Skeletal muscle cell (primary cell): ENCODE measurements at regions not wholly inside any gene's neighbourhood (a gene's known extent, or its start where the extent isn't known, plus 50 kb on each side); places are given as distances from the start of the nearest gene placed in this dataset.

Experiments used
- DNase-seq: peaks from one replicate; pipeline ENCODE4 v3.0.0-alpha.2; 2010; ENCODE audit warnings: low read depth
- H3K4me3 ChIP-seq: 2 replicates; pipeline ENCODE4 v1.5.1; 2011; ENCODE audit warnings: low read depth, mild to moderate bottlenecking, control low read depth, low read length, moderate library complexity

DNA sequence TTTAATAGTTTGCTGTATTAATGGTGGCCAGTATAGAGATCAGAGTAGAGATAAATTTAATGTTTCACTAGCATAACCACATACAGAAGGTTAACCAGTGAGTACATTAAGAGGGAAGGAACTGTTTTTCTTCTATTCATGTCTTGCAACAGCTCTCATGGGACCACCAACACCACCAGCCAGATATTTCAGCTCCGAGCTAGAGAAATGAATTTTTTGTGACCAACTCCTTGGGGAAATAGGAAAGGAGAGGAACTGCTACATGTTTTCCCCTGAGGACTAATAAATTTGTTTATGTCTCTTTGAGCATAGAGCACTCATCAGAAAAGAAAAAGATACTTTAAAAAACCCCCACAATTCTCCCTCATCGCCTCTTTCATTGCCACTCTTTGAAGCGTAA is 247.5 kb downstream of the MBNL1 start:
- no peak overlapping the region for H3K4me3 ChIP-seq
- DNase-seq: no peak

DNA sequence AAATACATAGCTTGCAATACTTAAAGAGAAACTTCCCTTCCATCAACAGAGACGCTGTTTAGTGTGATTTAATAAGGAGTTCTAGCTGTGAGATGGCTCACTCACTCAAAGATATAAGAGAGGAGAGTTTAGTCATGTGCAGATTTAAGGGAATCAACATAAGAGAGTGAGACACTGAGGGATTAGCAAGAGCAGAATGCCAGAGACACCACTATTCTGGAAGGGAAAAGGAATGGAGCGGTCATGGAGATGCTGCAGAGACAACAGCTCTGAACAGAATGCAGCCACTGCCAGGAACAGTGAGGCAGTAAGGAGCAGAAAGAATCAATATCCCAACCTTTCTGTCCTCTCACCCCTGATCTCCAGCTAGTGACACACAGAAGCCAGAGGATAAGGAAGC is 248.8 kb downstream of the MBNL1 start:
- no peak overlapping the region for H3K4me3 ChIP-seq
- no peak for DNase-seq

DNA sequence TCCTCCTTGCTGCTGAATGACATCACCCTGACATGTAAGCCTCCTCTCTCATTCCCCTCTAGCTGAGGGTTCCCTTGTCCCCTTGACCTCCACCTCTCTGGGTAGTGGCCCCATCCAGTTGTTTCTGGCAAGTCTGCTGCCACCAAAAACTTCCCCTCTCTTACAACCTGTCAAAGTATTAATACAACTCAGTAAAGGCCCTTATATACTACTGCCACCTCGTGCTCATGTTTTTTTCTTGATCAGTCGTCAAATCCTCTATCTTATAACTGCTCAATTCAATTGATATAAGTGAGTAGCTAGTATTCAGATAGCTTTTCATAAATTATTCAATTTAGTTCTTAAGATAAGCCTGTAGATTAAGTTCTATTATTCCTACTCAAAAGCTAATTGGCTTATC is 249.6 kb downstream of the MBNL1 start:
- no peak overlapping the region for H3K4me3 ChIP-seq
- DNase-seq: no peak

DNA sequence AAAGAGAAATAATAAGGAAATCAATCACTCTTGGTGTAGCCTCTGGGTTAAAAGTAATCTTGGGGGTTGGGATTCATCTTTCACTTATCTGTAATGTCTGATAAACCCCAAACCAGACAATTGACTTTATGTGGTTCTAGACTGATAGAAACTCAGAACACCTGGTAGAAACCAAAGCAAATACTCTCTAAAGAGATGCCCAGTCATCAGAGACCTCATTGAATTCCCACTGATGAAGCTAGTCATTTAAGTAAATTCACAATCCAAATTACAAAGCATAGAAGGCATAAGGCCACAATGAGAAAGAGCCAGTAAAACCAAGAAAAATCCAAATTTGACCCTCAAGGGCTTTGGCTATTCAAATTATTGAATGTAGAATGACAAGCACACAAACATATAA is 250.6 kb downstream of the MBNL1 start:
- DNase-seq: no peak
- H3K4me3 ChIP-seq: no peak overlapping the region

DNA sequence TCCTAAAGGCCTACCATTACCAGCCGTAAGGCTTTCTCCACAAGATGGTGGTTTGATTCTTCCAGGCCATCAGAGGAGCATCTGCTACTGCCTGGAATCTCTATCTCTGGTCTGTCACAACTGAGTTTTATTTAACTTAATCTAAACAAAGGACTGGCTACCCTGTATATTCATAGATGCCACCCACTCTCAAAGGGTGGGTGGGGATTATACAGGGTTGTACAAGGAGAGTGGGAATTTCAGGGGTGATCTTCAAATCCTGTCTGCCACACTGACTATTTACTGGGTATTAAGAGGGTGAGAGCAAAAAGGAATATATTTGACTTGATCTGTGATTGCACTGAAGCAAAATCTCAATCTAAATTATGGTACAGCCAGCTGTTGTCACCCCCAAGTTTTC is 253.3 kb downstream of the MBNL1 start:
- no peak for DNase-seq
- H3K4me3 ChIP-seq: no peak overlapping the region

DNA sequence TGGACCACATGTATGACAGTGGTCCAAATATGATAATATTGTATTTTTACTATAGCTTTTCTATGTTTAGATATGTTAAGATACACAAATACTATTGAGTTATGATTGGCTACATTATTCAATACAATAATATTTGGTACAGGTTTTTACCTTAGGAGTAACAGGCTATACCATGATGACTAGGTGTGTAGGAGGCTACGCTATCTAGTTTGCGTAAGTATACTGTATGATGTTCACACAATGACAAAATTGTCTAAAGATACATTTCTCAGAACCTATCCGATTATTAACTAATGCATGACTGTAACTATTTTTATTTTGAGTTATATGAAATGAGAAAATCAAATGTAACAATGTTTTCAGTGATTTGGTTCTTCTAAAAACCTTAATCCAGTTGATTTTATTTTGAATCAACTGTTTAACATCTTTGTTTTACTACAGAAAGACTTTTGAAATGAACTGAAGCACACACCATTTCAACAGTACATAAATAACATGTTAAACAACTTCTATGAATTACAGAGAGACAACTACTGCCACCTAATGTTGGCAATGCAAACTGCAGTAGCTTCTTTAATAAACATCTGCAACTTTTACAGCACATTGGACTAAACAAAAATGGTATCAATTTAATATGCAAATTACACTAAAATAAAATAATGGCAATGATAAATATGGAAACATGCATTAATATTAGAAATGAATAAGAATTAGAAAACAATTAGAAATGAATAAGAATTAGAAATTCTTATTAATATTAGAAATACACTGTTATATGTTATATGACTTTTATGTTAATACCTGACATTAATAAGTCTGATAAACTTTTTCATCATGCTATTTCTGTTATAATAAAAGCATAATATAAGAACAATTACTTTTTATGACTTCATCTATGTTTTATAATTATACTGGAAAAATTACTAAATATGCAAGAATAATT is 255.7 kb downstream of the MBNL1 start:
- peak; percentile 9 for DNase-seq
- H3K4me3 ChIP-seq: no peak overlapping the region

DNA sequence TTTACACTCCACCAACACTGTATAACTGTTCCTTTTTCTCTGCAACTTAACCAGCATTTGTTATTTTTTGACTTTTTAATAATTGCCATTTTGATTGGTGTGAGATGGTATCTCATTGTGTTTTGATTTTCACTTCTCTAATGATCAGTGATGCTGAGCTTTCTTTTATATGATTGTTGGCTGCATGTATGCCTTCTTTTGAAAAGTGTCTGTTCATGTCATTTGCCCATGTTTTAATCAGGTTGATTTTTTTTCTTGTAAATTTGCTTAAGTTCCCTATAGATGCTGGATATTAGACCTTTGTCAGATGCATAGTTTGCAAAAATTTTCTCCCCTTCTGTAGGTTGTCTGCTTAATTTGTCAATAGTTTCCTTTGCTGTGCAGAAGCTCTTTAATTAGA is 263.0 kb downstream of the MBNL1 start:
- DNase-seq: no peak
- no peak overlapping the region for H3K4me3 ChIP-seq

DNA sequence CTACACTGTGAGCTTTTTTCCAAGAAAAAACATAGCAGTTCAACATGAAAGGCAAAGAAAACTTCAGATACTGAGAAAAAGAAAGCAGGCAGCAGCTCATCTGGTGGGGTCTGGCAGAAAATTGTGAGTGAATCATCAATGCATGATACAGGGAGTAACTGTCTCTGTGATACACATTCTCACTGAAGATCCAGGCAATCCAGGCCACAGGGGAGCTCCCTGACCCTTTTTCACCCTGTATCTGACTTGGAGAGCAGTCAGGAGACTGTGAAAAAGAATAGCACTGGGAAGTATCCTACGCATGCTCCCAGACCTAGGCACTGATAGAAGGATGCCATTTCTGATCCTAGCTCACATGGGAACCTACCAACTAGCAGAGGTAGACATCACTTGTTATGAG is 269.8 kb downstream of the MBNL1 start:
- no peak overlapping the region for H3K4me3 ChIP-seq
- no peak for DNase-seq

DNA sequence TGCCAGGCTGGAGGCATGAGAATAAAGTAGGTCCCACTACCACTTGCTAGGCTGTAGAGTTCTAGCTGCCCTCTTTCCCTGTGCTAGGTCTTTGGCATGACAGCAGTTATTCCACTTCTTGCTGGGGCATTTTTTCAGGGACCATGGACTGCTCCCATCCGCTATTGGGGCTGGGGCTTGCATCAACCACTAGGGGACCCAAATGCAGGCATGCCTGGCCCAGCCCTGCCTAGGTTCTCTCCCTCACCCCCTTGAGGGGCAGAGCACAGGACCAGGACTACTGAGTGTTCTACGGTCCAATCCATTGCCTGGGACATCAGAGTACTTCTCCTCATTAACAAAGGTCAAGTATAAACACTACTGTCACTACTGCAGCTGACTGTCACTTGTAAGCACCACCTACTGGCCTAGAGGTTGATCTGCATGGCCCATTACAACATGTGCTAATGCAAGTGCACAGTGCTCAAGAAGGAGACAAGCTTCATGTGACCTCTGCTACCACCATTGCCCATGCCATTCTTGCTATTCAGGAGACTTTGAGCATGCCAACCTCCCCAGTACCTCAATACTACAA is 270.5 kb downstream of the MBNL1 start:
- no peak overlapping the region for H3K4me3 ChIP-seq
- no peak for DNase-seq

DNA sequence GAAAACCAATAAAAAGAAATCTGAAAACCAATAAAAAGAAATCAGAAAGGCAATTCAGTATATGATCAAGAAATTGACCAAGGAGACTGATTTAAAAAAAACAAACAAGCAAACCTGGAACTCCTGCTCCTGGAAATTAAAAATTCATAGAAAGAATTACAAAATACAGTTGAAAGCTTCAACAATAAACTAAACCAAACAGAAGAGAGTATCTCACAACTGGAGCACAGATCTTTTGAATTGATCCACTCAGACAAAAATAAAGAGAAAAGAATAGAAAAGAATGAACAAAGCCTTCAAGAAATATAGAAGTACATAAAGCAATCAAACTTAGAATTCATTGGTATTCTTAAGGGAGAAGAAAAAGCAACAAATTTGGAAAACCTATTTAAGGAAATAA is 271.4 kb downstream of the MBNL1 start:
- H3K4me3 ChIP-seq: no peak overlapping the region
- DNase-seq: no peak

DNA sequence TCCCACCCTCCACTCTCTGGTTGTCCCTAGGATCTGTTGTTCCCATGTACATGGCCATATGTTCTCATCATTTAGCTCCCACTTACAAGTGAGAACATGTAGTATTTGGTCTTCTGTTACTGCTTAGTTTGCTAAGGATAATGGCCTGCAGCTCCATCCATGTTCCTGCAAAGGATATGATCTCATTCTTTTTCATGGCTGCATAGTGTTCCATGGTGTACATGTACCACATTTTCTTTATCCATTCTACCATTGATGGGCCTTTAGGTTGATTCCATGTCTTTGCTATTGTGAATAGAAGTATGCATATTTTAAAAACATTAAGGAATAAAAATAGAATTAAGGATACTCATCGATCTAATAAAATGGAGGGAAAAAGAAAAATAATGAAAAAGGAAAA is 278.4 kb downstream of the MBNL1 start:
- no peak overlapping the region for H3K4me3 ChIP-seq
- DNase-seq: no peak

DNA sequence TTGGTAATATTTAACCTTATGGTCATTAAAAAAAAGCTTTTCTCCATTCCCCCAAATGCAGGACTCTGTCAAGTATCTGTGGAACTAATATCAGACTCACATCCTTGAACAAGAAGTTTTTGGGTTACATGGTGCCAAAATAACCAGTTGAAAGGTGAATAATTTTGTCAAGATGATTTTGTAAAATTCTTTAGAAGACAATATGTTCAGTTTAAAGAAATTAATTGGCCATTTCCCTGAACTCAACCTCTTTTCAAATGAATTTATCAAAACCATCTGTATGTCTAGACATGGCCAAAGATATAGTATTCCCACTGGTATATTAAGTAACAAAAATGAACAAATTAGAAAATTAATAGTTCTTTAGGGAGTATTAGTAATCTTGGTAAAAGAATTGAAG is 280.5 kb downstream of the MBNL1 start:
- no peak overlapping the region for H3K4me3 ChIP-seq
- DNase-seq: no peak

DNA sequence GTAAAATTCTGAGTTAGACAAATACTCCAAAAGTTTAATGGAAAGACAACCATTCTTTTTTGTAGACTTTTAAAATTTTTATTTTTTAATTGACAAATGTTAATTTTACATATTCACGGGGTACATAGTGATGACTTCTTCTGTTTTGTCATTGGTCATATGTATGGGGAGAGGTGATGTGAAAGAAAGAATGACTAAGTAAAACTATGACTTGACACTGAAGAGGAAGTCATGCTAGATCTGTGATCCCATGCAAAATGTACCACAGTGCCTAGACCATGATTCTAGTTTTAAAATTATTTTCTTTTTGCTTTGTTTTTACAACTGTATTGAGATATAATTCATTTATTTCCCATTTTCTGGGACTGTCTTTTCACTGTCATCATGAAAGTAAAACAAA is 281.6 kb downstream of the MBNL1 start:
- DNase-seq: no peak
- H3K4me3 ChIP-seq: no peak overlapping the region

DNA sequence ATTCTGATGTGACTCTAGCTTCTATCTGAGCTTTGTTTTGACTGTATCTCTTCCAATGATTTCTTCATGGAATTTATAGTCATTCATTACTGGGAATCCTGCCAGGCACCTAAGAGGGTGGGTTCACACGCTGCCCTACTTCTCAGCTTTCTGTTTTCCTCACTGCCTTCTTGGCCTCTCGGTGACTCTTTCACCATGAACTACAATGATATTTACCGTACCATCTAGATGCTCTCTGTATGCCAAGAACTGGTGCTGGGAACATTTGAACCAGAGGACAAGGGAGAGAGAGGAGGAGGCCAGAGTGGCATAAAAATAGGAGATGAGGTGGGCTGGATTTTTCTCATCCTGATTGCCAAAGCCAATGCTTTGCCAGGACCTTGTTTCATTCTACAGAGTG is 280.0 kb upstream of the P2RY1 start:
- H3K4me3 ChIP-seq: no peak overlapping the region

DNA sequence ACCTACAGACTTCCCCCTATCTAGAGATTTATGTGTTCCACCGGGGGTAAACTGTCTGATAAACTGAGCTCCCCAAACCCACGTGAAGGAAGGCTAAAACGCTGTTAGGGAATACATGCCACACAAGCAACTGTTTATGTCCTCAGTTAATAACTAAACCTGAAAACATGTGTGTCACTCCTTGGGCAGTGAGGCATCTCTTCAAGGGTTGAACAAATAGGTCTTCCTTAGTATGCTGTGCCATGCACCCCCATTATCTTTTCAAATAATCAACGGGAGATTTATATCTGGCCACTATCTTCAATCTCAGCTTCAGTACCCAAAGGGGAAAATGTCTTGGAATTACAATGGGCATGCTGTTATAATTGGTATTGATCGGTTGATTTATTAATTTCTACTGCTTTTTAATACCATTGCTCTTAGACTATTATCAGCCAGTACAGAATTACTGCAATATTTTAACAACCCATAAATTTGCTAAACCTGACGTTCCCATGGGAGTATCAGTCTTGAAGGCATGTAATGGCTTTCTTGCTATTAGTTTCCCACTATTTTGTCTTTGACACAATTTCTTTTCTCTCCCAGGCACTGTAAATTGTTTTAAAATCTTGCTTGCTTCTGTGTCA is 279.2 kb upstream of the P2RY1 start:
- no peak for DNase-seq
- H3K4me3 ChIP-seq: no peak overlapping the region

More for the DNA sequence above, 280.0 kb upstream of the P2RY1 start:
- peak; percentile 70 for DNase-seq

DNA sequence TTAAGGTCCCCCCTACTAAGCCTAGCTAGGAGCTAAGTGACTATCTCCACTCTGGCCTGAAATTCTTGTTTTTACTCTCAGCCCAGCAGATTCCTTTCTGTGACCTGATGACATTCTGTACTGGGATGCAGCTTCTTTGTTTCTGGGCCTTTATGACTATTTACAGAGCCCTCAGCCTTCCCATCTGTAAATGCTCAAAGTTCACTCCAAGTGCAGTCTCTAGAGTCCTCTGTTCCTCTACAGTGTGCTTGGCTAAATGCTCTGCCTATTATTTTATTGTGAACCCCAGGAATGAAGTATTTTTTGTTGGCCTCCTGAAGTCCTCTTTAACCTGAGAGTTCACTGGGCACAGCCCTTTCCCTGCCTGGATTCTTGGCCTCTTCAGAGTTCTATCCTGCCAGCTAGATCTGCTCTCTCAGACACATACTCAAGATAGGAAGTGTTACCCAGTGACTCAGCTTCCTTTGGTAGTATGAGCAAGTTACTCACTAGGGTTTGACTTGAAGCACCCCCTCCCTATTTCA is 278.1 kb upstream of the P2RY1 start:
- peak; percentile 39 for DNase-seq
- no peak overlapping the region for H3K4me3 ChIP-seq

DNA sequence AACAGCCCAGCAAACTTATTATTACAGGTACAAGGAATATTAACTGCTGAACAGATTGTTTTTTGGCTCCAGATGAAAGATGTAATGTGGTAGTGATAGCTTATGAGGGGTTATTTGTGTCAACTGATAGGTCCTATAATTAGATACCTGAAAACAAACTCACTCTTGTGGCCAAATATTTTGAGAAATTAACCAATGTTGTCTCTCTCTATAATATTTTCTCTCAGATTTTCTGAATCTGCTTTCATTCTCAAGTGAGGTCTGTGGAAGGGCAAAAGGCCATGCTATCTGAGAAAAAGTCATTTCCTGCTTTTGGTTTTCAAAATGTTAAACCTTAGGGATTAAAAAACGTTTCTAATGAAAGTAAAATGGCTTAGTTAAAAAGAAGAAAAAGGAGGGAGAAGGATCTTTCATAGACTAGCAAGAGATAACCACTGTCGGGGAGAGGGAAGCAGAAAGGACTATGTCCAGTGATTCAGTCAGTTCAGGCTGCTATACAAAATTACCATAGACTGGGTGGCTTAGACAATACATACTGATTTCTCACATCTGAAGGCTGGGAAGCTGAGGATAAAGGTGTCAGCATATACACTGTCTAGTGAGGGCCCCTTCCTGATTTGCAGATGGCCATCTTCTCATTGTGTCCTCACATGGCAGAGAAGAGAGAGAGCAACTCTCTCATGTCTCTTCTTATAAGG is 277.5 kb upstream of the P2RY1 start:
- no peak overlapping the region for H3K4me3 ChIP-seq
- no peak for DNase-seq

DNA sequence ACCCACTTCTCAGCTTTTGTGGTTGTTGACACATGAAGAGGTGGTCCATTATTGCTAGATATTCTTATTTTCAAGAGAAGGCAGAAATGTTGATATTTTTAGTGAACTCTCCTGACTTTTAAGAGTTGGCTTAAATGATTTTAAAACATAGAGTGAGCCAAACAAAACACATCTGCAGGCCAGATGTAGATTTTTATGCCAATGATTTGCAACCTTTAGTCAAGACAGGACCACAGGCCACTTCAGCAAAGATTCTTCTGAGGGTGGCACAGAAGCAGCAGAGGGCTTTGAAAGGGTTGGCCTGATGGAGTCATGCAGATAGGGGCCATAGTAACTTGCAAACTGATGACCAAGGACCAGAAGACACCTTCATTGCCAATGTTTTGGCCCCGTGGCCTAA is 276.5 kb upstream of the P2RY1 start:
- no peak for DNase-seq
- H3K4me3 ChIP-seq: no peak overlapping the region

DNA sequence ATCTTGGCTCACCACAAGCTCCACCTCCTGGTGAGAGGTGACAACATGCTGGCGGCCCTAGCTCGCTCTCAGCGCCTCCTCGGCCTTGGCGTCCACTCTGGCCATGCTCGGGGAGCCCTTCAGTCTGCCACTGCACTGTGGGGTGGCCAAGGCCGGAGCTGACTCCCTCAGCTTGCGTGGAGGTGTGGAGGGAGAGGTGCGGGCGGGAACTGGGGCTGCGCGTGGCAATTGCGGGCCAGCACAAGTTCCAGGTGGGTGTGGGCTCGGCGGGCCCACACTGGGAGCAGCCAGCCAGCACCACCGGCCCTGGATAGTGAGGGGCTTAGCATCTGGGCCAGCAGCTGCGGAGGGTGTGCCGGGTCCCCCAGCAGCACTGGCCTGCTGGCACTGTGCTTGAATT is 275.7 kb upstream of the P2RY1 start:
- no peak overlapping the region for H3K4me3 ChIP-seq
- no peak for DNase-seq

DNA sequence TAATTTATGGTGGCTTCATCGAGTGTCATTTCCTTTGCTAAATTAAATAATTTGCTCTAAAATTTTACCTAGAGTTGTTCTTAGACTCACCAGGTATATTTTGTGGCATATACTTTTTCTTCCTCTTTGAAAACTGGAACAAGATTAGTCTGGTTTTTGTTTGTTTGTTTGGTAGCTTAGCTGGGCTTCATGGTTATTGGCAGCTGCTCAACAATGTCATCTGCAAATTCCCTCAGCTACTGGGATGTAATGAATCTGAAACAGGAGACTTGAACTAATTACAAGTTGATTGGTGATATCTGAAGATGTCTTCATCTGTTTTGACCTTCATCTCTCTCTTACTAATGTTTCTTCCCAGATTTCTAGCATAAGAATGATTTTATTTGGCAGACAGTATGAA is 270.5 kb upstream of the P2RY1 start:
- no peak overlapping the region for H3K4me3 ChIP-seq
- no peak for DNase-seq
